ENCODE measurements at regions not wholly inside any gene's neighbourhood (a gene's known extent, or its start where the extent isn't known, plus 50 kb on each side); places are given as distances from the start of the nearest gene placed in this dataset.
"Not testable (repeated sequence)": the region's sequence is repeated elsewhere in the genome, so short reads cannot be mapped to it uniquely, and the experiment has no call there.

- no peak for DNase-seq (ENCODE audit: extremely low spot score, insufficient read length, low read depth)
These were observed 272.3 kb upstream of the PLPP4 start for GRCh38 chr10:120184547-120185337.

GRCh38 chr10:120186506-120186905 is 270.5 kb upstream of the PLPP4 start:
- no peak for FAIRE-seq

More at GRCh38 chr10:120184547-120185337, 272.3 kb upstream of the PLPP4 start:
- no peak for FAIRE-seq

GRCh38 chr10:120187168-120187567 is 269.9 kb upstream of the PLPP4 start:
- not testable (repeated sequence) for FAIRE-seq; DNase-seq (ENCODE audit: extremely low spot score, insufficient read length, low read depth)

More at GRCh38 chr10:120186506-120186905, 270.5 kb upstream of the PLPP4 start:
- DNase-seq (ENCODE audit: extremely low spot score, insufficient read length, low read depth), result no peak

GRCh38 chr10:120188950-120189349 is 268.1 kb upstream of the PLPP4 start:
- FAIRE-seq, result no peak
- DNase-seq (ENCODE audit: extremely low spot score, insufficient read length, low read depth), result no peak

GRCh38 chr10:120195984-120196712 is 260.9 kb upstream of the PLPP4 start:
- DNase-seq (ENCODE audit: extremely low spot score, insufficient read length, low read depth) (no peak), FAIRE-seq (no peak)

- DNase-seq (ENCODE audit: extremely low spot score, insufficient read length, low read depth) (no peak), FAIRE-seq (no peak)
These were observed 252.2 kb upstream of the PLPP4 start for GRCh38 chr10:120204877-120205276.

GRCh38 chr10:120205368-120206018 is 251.5 kb upstream of the PLPP4 start:
- DNase-seq (ENCODE audit: extremely low spot score, insufficient read length, low read depth) (no peak), FAIRE-seq (no peak)

GRCh38 chr10:120208488-120208887 is 248.5 kb upstream of the PLPP4 start:
- FAIRE-seq (no peak), DNase-seq (ENCODE audit: extremely low spot score, insufficient read length, low read depth) (no peak)

GRCh38 chr10:120209124-120209762 is 247.8 kb upstream of the PLPP4 start:
- DNase-seq (ENCODE audit: extremely low spot score, insufficient read length, low read depth) (no peak), FAIRE-seq (no peak)

GRCh38 chr10:120212275-120212674 is 244.8 kb upstream of the PLPP4 start:
- FAIRE-seq, result no peak
- DNase-seq (ENCODE audit: extremely low spot score, insufficient read length, low read depth), result no peak

- not testable (repeated sequence) for FAIRE-seq; DNase-seq (ENCODE audit: extremely low spot score, insufficient read length, low read depth)
These were observed 243.7 kb upstream of the PLPP4 start for GRCh38 chr10:120213283-120213682.

GRCh38 chr10:120217736-120218135 is 239.3 kb upstream of the PLPP4 start:
- no peak for FAIRE-seq
- no peak for DNase-seq (ENCODE audit: extremely low spot score, insufficient read length, low read depth)

GRCh38 chr10:120221873-120222485 is 235.0 kb upstream of the PLPP4 start:
- DNase-seq (ENCODE audit: extremely low spot score, insufficient read length, low read depth) (peak; percentile 12), FAIRE-seq (peak; percentile 68)

GRCh38 chr10:120229641-120230040 is 227.4 kb upstream of the PLPP4 start:
- no peak for DNase-seq (ENCODE audit: extremely low spot score, insufficient read length, low read depth)
- no peak for FAIRE-seq

GRCh38 chr10:120239695-120240094 is 217.3 kb upstream of the PLPP4 start:
- FAIRE-seq; DNase-seq (ENCODE audit: extremely low spot score, insufficient read length, low read depth): not testable (repeated sequence)

- FAIRE-seq, result no peak
These were observed 205.1 kb upstream of the PLPP4 start for GRCh38 chr10:120251821-120252442.

GRCh38 chr10:120253131-120253530 is 203.9 kb upstream of the PLPP4 start:
- no peak for DNase-seq (ENCODE audit: extremely low spot score, insufficient read length, low read depth)
- FAIRE-seq, result no peak

More at GRCh38 chr10:120251821-120252442, 205.1 kb upstream of the PLPP4 start:
- no peak for DNase-seq (ENCODE audit: extremely low spot score, insufficient read length, low read depth)

GRCh38 chr10:120260456-120260855 is 196.6 kb upstream of the PLPP4 start:
- no peak for DNase-seq (ENCODE audit: extremely low spot score, insufficient read length, low read depth)
- FAIRE-seq, result no peak

GRCh38 chr10:120262857-120263547 is 194.0 kb upstream of the PLPP4 start:
- DNase-seq (ENCODE audit: extremely low spot score, insufficient read length, low read depth) (no peak), FAIRE-seq (peak; percentile 56)
